Skeletal muscle satellite cell (primary cell): ENCODE measurements at regions not wholly inside any gene's neighbourhood (a gene's known extent, or its start where the extent isn't known, plus 50 kb on each side); places are given as distances from the start of the nearest gene placed in this dataset.

Source experiments
- H3K27me3 ChIP-seq: 2 replicates; pipeline ENCODE4 v1.7.0; 2013; ENCODE audit warnings: low read length; ENCODE audit not compliant: control insufficient read depth, insufficient read depth
- H3K36me3 ChIP-seq: 2 replicates; pipeline ENCODE4 v1.7.0; 2013; ENCODE audit warnings: mild to moderate bottlenecking, control low read depth, low read length; ENCODE audit not compliant: insufficient read depth
- H3K4me1 ChIP-seq: 2 replicates; pipeline ENCODE4 v1.7.0; 2013; ENCODE audit warnings: low read length; ENCODE audit not compliant: control insufficient read depth, insufficient read depth
- H3K4me2 ChIP-seq: 2 replicates; pipeline ENCODE4 v1.7.0; 2013; ENCODE audit warnings: mild to moderate bottlenecking, low read length
- H3K4me3 ChIP-seq: 2 replicates; pipeline ENCODE4 v1.7.0; 2013; ENCODE audit warnings: low read length
- H3K9ac ChIP-seq: 2 replicates; pipeline ENCODE4 v1.7.0; 2013; ENCODE audit warnings: mild to moderate bottlenecking, low read depth, low read length, moderate library complexity
- H3K9me3 ChIP-seq: replicated peaks from 2 replicates; pipeline ENCODE4 v1.7.0; 2013; ENCODE audit warnings: mild to moderate bottlenecking, control low read depth, low read length

- H3K4me2 ChIP-seq = no peak overlapping the region
- H3K36me3 ChIP-seq = no peaks in the 10 kb centered on the region
- no peaks in the 10 kb centered on the region for H3K4me1 ChIP-seq
- no peaks in the 10 kb centered on the region for H3K9me3 ChIP-seq
- peaks cover 3% of the 10 kb centered on the region for H3K27me3 ChIP-seq
- no peak overlapping the region for H3K9ac ChIP-seq
- H3K4me3 ChIP-seq = no peak overlapping the region
Measured at GRCh38 chr3:187795207-187795960, 50.1 kb upstream of the BCL6 start.

GRCh38 chr3:187798126-187798525, 52.9 kb upstream of the BCL6 start:
- Histone ChIP-seq H3K36me3 (no peaks in the 10 kb centered on the region), H3K4me1 (no peaks in the 10 kb centered on the region), H3K9ac (no peak overlapping the region), H3K4me3 (no peak overlapping the region), H3K9me3 (no peaks in the 10 kb centered on the region), H3K27me3 (peaks cover 3% of the 10 kb centered on the region), H3K4me2 (no peak overlapping the region)

DNA sequence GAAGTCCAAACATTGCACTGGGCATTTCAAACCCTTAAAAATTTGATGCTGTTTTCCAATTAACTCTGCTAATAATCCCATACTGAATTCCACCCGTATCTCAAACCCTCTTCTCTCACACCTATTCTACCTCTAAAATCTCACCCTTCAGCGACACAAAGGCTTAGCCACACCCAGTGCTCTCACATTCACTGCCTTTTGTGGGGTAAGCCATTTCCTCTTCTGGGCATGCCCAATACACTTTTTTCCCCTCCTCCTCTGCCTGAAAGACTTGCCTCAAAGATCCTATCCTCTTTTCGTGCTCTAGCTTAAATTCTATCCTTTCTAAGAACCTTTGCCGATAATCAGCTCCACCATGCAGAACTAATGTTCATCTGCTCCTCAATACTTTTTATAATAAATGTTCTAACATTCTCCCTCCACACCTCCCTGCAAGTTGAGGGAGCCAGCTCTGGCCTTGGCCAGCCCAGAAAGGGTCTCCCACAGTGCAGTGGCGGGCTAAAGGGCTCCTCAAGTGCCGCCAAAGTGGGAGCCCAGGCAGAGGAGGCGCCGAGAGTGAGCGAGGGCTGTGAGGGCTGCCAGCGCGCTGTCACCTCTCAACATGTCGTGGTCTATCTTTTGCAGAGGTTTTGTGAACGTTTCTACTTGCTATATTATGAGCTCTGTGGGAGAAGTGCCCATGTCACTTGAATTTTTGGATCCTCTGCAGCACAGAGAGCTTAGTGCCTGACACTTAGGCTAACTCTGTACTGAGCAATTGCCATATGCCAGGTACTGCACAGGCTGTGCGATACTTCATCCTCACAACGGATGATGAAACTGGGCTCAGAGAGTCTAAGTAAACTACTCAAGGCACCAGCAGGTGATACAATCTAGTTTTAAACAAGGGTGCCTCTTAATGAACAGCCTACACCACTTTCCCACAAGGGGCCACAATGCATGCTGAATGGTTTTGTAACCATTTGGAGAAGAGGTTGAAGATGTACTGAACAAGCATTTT, 53.6 kb upstream of the BCL6 start:
- H3K36me3 ChIP-seq = no peaks in the 10 kb centered on the region
- H3K4me1 ChIP-seq = no peaks in the 10 kb centered on the region
- no peak overlapping the region for H3K4me2 ChIP-seq
- H3K9ac ChIP-seq = no peak overlapping the region
- H3K4me3 ChIP-seq = no peak overlapping the region
- peaks cover 3% of the 10 kb centered on the region for H3K27me3 ChIP-seq
- no peaks in the 10 kb centered on the region for H3K9me3 ChIP-seq

- Histone ChIP-seq H3K9ac (no peak overlapping the region), H3K4me2 (no peak overlapping the region), H3K4me3 (no peak overlapping the region), H3K4me1 (no peaks in the 10 kb centered on the region), H3K27me3 (peaks cover 9% of the 10 kb centered on the region), H3K36me3 (no peaks in the 10 kb centered on the region), H3K9me3 (no peaks in the 10 kb centered on the region)
Measured at GRCh38 chr3:187799942-187800641, 54.8 kb upstream of the BCL6 start.

DNA sequence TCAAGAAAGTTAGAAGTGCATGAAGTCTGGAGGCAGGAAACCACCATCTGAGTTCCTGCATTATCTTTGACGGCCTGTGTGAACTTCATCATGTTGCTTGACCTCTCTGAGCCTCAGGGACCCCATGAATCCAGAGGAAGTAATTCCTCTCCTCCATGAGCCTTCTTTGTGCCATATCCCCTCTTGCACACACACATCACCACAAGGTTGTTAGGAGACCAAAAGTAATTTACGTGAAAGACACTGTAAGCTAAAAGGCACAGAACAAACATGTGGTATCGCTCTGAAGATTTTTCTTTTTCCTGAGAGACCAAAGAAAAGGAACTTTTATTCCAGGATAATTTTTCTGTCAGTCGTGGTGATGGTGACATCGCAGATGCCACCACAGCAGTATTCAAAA, 55.9 kb upstream of the BCL6 start:
- no peaks in the 10 kb centered on the region for H3K9me3 ChIP-seq
- no peaks in the 10 kb centered on the region for H3K36me3 ChIP-seq
- no peak overlapping the region for H3K4me2 ChIP-seq
- no peak overlapping the region for H3K4me3 ChIP-seq
- H3K9ac ChIP-seq = no peak overlapping the region
- no peaks in the 10 kb centered on the region for H3K4me1 ChIP-seq
- peaks cover 7% of the 10 kb centered on the region for H3K27me3 ChIP-seq

DNA sequence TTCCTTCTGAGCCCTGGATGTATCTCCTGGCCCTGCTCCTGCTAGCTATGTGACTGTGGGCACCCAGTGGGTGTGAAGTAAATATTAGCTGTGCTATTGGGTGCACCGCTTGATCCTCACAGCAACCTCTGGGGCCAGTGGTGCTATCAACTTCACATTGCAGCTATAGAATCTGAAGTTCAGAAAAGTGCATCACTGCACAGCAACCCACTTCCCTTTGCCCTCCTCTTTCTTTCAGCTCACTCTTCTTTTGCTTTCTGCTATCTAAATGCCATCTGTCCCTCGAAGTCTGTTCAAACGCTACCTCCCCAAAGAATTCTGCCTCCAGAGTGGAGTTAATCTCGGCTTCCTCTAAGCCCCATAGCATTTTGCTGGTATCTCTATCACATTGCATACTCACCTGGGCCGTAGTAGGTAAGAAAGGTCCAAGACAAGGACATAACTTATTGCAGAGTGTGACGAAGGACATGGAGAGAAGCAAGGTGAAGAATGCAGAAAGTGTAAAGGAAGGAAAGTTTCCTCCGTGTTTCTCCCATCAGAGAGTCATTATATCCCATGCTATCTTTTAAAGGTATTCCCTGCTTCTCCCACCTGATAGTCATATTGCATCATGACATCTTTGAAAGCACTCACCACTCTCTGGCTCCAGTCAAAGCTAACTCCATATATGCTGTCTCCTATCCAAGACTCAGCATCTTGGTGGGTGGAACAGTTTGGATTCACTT, 57.1 kb upstream of the BCL6 start:
- H3K9ac ChIP-seq = no peak overlapping the region
- no peaks in the 10 kb centered on the region for H3K36me3 ChIP-seq
- H3K27me3 ChIP-seq = peaks cover 6% of the 10 kb centered on the region
- H3K4me2 ChIP-seq = no peak overlapping the region
- H3K4me1 ChIP-seq = no peaks in the 10 kb centered on the region
- no peaks in the 10 kb centered on the region for H3K9me3 ChIP-seq
- H3K4me3 ChIP-seq = no peak overlapping the region

GRCh38 chr3:187802928-187803259, 57.6 kb upstream of the BCL6 start:
- H3K9me3 ChIP-seq = no peaks in the 10 kb centered on the region
- H3K4me2 ChIP-seq = no peak overlapping the region
- no peak overlapping the region for H3K9ac ChIP-seq
- no peaks in the 10 kb centered on the region for H3K4me1 ChIP-seq
- peaks cover 6% of the 10 kb centered on the region for H3K27me3 ChIP-seq
- no peak overlapping the region for H3K4me3 ChIP-seq
- no peaks in the 10 kb centered on the region for H3K36me3 ChIP-seq

GRCh38 chr3:187804120-187804744, 59.0 kb upstream of the BCL6 start:
- no peak overlapping the region for H3K4me3 ChIP-seq
- peaks cover 6% of the 10 kb centered on the region for H3K27me3 ChIP-seq
- no peaks in the 10 kb centered on the region for H3K9me3 ChIP-seq
- no peak overlapping the region for H3K9ac ChIP-seq
- no peaks in the 10 kb centered on the region for H3K36me3 ChIP-seq
- H3K4me1 ChIP-seq = no peaks in the 10 kb centered on the region
- no peak overlapping the region for H3K4me2 ChIP-seq

GRCh38 chr3:187804745-187805121, 59.5 kb upstream of the BCL6 start:
- H3K4me1 ChIP-seq = no peaks in the 10 kb centered on the region
- H3K9ac ChIP-seq = no peak overlapping the region
- no peak overlapping the region for H3K4me2 ChIP-seq
- H3K36me3 ChIP-seq = no peaks in the 10 kb centered on the region
- no peak overlapping the region for H3K4me3 ChIP-seq
- H3K9me3 ChIP-seq = no peaks in the 10 kb centered on the region
- H3K27me3 ChIP-seq = peaks cover 6% of the 10 kb centered on the region

- Histone ChIP-seq H3K9me3 (no peaks in the 10 kb centered on the region), H3K4me2 (no peak overlapping the region), H3K36me3 (no peaks in the 10 kb centered on the region), H3K9ac (no peak overlapping the region), H3K4me3 (no peak overlapping the region), H3K4me1 (no peaks in the 10 kb centered on the region), H3K27me3 (peaks cover 6% of the 10 kb centered on the region)
Measured at GRCh38 chr3:187805774-187806173, 60.5 kb upstream of the BCL6 start.
